Left renal cortex interstitium (tissue), 4 donors: ENCODE measurements at regions not wholly inside any gene's neighbourhood (a gene's known extent, or its start where the extent isn't known, plus 50 kb on each side); places are given as distances from the start of the nearest gene placed in this dataset.
"Not testable (repeated sequence)": the region's sequence is repeated elsewhere in the genome, so short reads cannot be mapped to it uniquely, and the experiment has no call there.

Source experiments
- DNase-seq, 4 donors: peaks; one replicate each; pipeline ENCODE4 v3.0.0-alpha.2; 2013; ENCODE audit warnings: low read depth in 4 of 4, low spot score in 2 of 4, missing footprints in 1 of 4

GRCh38 chr13:105908586-105908985 is 626.9 kb downstream of the EFNB2 start:
- DNase-seq, result no peak

GRCh38 chr13:105907319-105908019 is 628.0 kb downstream of the EFNB2 start:
- DNase-seq, result no peak

GRCh38 chr13:105906746-105907145 is 628.7 kb downstream of the EFNB2 start:
- DNase-seq, result no peak

DNA sequence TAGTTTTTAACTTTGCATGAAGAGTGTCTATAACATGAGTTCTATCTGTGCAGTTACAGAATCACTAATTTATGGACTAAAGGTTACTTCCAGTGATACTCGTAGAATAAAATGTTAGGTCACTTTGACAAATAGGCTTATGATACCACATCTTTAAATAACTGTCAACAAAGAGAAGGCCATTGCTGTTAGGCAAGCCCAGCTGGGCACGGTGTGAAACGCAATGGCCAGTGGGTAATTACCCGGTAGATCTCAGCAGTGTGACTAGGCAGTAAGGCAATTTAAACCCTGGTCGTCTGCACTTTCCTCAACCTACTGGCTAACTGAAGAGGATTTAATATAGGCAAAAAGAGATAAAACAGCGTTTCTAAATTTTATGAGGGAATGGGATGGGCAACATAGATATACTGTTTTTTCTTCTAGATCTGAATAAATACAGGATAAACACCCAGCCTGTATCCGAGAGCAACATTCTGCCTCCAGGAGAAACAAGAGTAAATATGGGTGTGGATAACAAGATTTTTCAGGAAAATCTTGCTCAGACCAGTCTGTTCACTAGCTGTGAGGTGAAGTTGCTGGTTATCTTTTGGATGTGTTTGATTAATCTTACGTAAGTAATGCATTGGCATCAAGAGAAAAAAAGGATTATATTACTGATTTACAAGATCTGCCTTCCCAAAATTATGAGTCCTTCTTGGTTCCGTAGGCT is 631.3 kb downstream of the EFNB2 start:
- no peak for DNase-seq

DNA sequence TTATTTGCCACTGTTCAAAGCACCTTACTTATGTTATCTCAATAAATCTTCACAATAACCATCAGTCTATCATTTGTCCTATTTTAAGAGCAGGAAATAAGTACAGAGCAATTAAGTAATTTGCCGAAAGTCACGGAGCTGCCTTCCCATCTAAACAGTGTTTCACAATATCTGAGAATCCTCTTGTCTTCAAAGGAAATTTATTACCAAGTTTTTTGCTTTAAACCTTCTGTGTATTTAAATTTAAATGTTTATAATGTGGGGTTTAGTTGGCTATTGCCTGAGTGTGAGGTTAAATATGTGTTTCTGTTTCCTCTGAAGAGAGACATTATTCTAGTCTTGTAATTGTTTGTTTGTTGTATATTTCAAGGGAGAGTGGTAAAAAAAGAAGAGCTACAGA is 633.1 kb downstream of the EFNB2 start:
- no peak for DNase-seq

DNA sequence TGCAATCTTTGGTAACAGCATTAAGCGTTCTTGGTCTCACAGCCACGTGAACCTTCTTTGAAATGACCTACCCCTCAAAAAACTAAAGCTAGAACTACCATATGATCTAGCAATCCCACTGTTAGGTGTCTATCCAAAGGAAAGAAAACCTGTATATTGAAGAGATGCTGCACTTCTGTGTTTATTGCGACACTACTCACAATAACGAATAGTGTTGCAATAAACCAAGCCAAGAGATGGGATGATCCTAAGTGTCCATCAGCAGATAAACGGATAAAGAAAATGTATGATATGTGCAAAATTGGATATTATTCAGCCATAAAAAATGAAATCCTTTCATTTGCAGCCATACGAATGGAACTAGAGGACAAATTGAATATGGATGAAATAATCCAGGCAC is 637.9 kb downstream of the EFNB2 start:
- no peak for DNase-seq

- no peak for DNase-seq
Measured at GRCh38 chr13:105894697-105895096, 640.8 kb downstream of the EFNB2 start.

DNA sequence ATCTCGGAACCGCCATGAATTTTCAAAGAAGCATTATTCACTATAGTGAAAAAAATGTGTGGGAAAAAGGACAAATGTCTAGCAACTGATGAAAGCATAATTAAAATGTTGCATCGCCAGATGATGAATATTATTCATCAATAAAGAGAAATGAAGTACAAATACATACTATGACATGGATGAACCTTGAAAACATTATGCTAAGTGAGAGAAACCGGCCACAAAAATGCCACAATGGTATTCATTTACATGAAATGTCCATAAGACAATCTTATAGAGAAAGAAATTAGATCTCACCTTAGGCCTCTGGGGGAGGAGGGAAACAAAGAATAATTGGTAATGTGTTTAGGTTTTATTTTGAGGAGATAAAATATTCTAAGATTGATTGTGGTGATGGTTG is 645.0 kb downstream of the EFNB2 start:
- no peak for DNase-seq

- DNase-seq, result no peak
Measured at GRCh38 chr13:105878119-105878700, 657.3 kb downstream of the EFNB2 start.

DNA sequence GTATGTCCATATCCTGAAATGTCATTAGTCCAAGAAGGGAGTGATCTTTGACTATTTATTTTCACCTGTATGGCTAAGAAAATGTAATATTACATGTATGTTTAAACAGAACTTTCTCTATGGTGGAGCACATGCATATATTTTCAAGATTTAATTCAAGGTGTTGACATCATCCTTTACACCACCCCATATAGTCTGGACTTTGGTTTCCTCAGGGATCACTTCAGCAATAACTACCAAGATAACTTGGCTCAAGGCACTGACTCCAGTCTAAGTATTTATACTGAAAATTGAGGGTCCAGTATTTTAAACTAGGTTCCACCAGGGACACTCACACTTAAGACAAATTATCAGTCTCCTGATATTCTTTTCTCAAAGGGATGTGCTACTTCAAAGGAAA is 660.6 kb downstream of the EFNB2 start:
- no peak for DNase-seq

DNA sequence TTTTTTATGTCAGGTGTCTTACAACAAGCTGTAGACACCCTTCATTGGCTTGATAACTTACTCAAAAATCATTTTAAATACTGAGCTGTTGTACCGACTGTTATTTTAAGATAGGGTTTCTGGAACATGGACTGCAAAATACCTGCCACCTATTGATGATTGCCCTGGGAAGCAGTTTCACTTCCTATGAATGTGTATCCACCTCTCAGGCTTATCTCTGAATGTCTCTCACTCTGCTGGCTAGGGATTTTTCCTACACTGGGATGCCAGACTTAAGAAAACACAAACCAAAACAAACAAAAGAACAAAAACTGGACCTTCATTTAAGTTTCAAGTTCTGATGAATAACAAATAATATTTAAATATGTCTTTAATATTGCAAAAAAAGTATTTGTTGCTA is 663.7 kb downstream of the EFNB2 start:
- no peak for DNase-seq

DNA sequence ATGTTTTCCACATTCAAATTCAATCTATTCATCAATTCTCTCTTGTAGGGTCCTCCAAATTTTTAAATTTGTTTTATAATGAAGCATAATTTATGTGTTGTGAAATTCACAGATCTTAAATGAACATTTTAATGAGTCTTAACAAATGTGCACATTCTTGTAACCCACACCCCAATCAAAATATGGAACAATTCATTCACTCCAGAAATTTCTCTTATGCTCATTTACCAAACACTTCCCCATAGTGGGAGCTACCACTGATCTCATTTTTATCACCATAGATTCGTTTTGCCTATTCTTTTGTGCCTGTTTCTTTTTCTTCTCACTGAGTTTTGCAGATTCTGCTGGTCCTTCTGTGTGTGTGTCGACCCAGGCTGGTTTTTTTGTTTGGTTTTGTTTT is 664.1 kb downstream of the EFNB2 start:
- no peak for DNase-seq

DNA sequence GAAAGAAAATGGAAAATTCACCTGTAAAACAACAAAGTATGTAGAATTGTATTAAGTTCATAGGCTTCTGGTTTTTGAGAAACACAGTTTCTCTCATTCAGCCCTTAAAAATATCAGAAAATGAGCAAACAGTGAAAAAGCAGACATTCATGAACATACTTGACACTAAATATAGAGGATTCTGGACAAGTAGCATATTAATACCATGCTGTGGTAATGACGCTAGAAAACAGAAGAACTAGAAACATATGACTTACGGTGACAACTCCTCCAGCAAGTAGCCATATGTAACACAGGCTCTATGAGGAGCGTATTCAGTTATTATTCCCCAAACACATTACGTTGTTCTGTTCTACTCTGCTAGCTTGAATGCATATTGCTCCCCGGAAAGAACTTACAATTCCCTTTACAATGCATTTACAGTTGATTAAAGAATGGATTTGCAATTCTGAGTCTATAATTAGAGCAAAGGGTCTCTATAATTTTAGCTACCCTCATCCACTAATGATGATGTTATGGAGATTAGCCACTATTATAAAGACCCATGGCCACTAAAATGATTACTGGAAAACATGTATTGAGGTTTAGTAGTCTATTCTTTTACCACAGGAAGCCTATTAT is 672.1 kb downstream of the EFNB2 start:
- DNase-seq, result no peak

GRCh38 chr13:105848494-105848893 is 687.0 kb downstream of the EFNB2 start:
- no peak for DNase-seq

GRCh38 chr13:105847527-105848291 is 687.8 kb downstream of the EFNB2 start:
- peak in 3 of 4 donors; percentile 21 to 34 (median 29) for DNase-seq

DNA sequence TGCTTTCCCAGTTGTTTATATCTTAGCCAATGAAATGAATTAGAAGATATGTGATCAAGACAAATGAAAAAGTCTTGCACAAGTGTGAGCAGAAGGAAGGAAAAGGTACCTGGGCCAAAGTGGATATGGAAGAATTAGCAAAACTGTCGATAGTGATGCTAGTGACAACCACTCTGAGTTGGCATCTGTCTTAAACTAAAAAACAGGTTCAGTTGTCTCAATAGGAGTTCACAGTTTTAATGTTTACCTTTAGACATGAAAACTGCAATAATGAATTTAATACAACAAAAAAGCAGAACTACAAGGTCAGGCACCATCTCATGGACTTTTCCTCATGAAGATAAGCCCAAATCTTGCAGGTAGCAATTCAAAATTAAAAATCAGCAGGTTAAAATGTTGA is 688.5 kb downstream of the EFNB2 start:
- no peak for DNase-seq

GRCh38 chr13:105841286-105841685 is 694.2 kb downstream of the EFNB2 start:
- no peak for DNase-seq

- no peak for DNase-seq
Measured at GRCh38 chr13:105838231-105838630, 697.2 kb downstream of the EFNB2 start.

DNA sequence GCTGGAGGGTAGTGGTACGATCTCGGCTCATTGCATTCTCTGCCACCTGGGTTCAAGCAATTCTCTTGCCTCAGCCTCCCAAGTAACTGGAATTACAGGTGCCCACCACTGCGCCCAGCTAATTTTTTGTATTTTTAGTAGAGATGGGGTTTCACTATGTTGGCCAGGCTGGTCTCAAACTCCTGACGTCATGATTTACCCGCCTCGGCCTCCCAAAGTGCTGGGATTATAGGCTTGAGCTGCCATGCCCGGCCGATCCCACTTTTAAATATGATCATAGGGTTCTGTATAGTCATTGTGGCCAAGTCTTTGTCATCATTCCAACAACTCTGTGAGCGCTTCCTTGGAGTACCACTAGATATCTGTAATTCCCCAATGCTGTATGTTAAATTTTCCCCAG is 698.2 kb downstream of the EFNB2 start:
- not testable (repeated sequence) for DNase-seq

DNA sequence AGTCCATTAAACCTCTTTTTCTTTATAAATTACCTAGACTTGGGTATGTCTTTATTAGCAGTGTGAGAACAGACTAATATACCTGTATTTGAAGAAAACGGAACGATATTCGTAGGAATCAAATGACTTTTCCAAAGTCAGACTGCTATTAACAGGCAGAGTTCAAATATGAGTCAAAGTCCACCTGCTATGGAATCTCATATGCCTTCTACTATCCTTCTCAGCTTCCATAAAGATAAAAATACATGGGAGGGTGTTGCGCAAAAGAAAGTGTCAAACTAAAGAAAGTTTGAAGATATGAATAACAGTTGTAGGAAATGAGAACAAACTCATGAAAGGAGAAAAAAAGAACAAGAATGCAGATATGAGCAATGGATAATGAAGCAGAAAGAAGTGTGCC is 704.6 kb downstream of the EFNB2 start:
- no peak for DNase-seq
